ENCODE measurements at regions not wholly inside any gene's neighbourhood (a gene's known extent, or its start where the extent isn't known, plus 50 kb on each side); places are given as distances from the start of the nearest gene placed in this dataset.

DNA sequence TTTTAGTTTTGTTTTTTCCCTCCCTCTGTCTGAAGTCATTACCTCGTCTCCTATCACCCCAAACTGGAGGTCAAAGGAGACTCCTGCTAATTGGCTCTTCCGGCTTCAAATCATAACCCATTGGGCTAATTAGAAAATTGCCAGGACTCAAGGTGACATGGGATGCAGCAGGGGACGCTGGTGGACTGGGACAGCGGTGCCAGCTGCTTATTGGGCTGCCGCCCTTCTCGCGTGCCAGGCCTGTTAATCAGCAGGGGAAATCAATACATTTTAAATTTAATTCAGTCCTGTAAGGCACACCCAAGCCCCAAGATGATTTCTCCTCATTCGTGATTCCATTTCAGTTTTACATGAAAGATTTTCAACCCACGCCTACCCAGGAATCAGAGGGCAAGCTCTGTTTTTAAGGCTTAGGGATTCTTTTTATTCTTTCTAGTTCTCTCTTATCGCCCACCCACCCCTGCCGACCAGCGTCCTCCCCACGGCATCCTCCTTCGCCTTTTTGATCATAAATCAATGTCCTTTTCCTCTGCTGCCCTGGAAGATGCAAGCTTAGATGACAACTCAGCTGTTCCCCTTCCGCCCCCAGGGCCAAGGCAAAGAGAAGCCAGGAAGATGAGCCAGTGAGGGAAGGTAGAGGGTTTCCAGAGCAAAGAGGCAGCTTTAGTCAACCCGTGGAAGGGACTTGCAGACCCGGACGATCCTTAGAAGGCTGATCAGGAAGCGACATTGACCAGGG is 329.6 kb downstream of the UACA start:
- Histone ChIP-seq H3K9me2 (ENCODE audit: insufficient read depth, low read length) (no peaks in the 10 kb centered on the region), H4K20me1 (ENCODE audit: insufficient read depth) (no peaks in the 10 kb centered on the region), H3K36me3 (ENCODE audit: insufficient read depth, low read length) (no peaks in the 10 kb centered on the region), H2AFZ (ENCODE audit: low read depth, low read length) (no peak overlapping the region), H3K27me3 (ENCODE audit: insufficient read depth, low read depth, low read length) (no peaks in the 10 kb centered on the region), H3F3A (ENCODE audit: insufficient read depth, low read length, poor library complexity, severe bottlenecking) (no peaks in the 10 kb centered on the region), H3K4me3 (ENCODE audit: low read length) (no peak overlapping the region), H3K9me3 (ENCODE audit: low read length) (no peaks in the 10 kb centered on the region), H3K79me2 (replicated peaks; ENCODE audit: insufficient read depth, low read length) (no peaks in the 10 kb centered on the region), H3K27ac (ENCODE audit: low read length) (no peak overlapping the region), H3K4me2 (ENCODE audit: low read length) (no peak overlapping the region), H3K9ac (ENCODE audit: low read length) (no peak overlapping the region)
- TF ChIP-seq CTCF (IDR thresholded peaks at IDR 0.05; ENCODE audit: poor library complexity, severe bottlenecking), result no peak
- TF ChIP-seq EP300 (conservative IDR thresholded peaks at IDR 0.05; ENCODE audit: poor library complexity, severe bottlenecking), result no peak
- no peak for TF ChIP-seq RAD21 (conservative IDR thresholded peaks at IDR 0.05)
- TF ChIP-seq POLR2AphosphoS5 (IDR thresholded peaks at IDR 0.05), result no peak
- no peak for TF ChIP-seq MXI1 (conservative IDR thresholded peaks at IDR 0.05; ENCODE audit: poor library complexity, severe bottlenecking)
- TF ChIP-seq SMC3 (conservative IDR thresholded peaks at IDR 0.05; ENCODE audit: poor library complexity), result no peak

DNA sequence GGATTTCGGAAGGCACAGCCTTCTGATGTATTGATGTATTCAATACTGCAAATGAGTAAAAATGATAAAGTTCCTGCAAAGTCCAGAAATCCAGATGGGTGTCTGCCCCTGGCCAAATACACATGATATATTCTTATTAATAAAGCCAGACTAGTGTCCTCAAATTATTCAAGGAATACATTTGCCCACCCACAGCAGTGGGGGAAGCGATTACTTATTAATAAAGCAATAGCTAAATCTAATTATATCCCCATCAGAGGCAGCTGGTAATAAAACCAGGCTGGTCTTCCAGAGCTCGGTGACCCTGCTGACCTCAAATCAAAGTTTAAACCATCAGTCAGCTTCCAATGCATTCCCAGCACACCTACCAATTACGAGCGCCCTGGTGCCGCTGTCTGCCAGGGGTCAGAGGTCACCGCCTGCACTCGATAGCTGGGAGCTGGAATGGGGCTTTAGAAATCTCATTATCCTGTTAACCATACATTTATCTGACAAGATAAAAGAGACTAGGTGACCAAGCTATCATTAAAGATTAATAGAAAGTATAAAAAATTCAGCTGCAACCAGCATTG is 330.3 kb downstream of the UACA start:
- no peak overlapping the region for H2AFZ ChIP-seq (ENCODE audit: low read depth, low read length)
- H3F3A ChIP-seq (ENCODE audit: insufficient read depth, low read length, poor library complexity, severe bottlenecking), result no peaks in the 10 kb centered on the region
- no peaks in the 10 kb centered on the region for H3K79me2 ChIP-seq (replicated peaks; ENCODE audit: insufficient read depth, low read length)
- H3K4me3 ChIP-seq (ENCODE audit: low read length), result no peak overlapping the region
- TF ChIP-seq SMC3 (conservative IDR thresholded peaks at IDR 0.05; ENCODE audit: poor library complexity) (no peak), MXI1 (conservative IDR thresholded peaks at IDR 0.05; ENCODE audit: poor library complexity, severe bottlenecking) (no peak), POLR2AphosphoS5 (IDR thresholded peaks at IDR 0.05) (no peak), EZH2 (IDR thresholded peaks at IDR 0.05; ENCODE audit: borderline replicate concordance, insufficient read depth, low read length, poor library complexity, severe bottlenecking) (no peak), TAF1 (IDR thresholded peaks at IDR 0.05; ENCODE audit: low read depth) (no peak), CTCF (IDR thresholded peaks at IDR 0.05; ENCODE audit: poor library complexity, severe bottlenecking) (no peak), EP300 (conservative IDR thresholded peaks at IDR 0.05; ENCODE audit: poor library complexity, severe bottlenecking) (no peak)
- TF ChIP-seq, protein P1, sequence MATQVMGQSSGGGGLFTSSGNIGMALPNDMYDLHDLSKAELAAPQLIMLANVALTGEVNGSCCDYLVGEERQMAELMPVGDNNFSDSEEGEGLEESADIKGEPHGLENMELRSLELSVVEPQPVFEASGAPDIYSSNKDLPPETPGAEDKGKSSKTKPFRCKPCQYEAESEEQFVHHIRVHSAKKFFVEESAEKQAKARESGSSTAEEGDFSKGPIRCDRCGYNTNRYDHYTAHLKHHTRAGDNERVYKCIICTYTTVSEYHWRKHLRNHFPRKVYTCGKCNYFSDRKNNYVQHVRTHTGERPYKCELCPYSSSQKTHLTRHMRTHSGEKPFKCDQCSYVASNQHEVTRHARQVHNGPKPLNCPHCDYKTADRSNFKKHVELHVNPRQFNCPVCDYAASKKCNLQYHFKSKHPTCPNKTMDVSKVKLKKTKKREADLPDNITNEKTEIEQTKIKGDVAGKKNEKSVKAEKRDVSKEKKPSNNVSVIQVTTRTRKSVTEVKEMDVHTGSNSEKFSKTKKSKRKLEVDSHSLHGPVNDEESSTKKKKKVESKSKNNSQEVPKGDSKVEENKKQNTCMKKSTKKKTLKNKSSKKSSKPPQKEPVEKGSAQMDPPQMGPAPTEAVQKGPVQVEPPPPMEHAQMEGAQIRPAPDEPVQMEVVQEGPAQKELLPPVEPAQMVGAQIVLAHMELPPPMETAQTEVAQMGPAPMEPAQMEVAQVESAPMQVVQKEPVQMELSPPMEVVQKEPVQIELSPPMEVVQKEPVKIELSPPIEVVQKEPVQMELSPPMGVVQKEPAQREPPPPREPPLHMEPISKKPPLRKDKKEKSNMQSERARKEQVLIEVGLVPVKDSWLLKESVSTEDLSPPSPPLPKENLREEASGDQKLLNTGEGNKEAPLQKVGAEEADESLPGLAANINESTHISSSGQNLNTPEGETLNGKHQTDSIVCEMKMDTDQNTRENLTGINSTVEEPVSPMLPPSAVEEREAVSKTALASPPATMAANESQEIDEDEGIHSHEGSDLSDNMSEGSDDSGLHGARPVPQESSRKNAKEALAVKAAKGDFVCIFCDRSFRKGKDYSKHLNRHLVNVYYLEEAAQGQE (IDR thresholded peaks at IDR 0.05; ENCODE audit: borderline replicate concordance), result no peak
- H4K20me1 ChIP-seq (ENCODE audit: insufficient read depth), result no peaks in the 10 kb centered on the region
- no peak overlapping the region for H3K4me2 ChIP-seq (ENCODE audit: low read length)
- peaks cover 4% of the 10 kb centered on the region for H3K9me3 ChIP-seq (ENCODE audit: low read length)
- no peak overlapping the region for H3K27ac ChIP-seq (ENCODE audit: low read length)
- no peaks in the 10 kb centered on the region for H3K9me2 ChIP-seq (ENCODE audit: insufficient read depth, low read length)
- no peak overlapping the region for H3K9ac ChIP-seq (ENCODE audit: low read length)
- no peaks in the 10 kb centered on the region for H3K27me3 ChIP-seq (ENCODE audit: insufficient read depth, low read depth, low read length)
- H3K36me3 ChIP-seq (ENCODE audit: insufficient read depth, low read length), result no peaks in the 10 kb centered on the region

Data from neural cell (in vitro differentiated cells).